HPDE6-E6E7 (cell line): ENCODE measurements at regions not wholly inside any gene's neighbourhood (a gene's known extent, or its start where the extent isn't known, plus 50 kb on each side); places are given as distances from the start of the nearest gene placed in this dataset.
"Not testable (repeated sequence)": the region's sequence is repeated elsewhere in the genome, so short reads cannot be mapped to it uniquely, and the experiment has no call there.

Experiments
- DNase-seq: peaks from one replicate; pipeline ENCODE4 v3.0.0; 2011; ENCODE audit warnings: missing footprints; ENCODE audit errors: extremely low spot score

DNA sequence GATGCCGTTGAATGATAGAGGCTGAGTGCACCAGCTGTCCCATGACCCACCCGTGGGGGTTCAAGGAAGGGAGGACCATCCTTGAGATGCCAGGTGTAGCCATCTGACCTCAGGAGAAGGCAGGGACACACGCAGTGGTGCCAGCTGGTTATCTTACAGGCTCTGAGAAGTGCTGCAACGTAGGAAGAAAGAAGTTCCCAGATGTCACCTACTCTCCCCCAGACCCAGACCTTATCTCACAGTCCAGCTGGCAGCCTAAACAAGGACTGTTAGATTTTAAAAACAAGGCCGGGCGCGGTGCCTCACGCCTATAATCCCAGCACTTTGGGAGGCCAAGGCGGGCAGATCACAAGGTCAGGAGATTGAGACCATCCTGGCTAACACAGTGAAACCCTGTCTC is 1307.6 kb downstream of the TBC1D22A start:
- no peak for DNase-seq

DNA sequence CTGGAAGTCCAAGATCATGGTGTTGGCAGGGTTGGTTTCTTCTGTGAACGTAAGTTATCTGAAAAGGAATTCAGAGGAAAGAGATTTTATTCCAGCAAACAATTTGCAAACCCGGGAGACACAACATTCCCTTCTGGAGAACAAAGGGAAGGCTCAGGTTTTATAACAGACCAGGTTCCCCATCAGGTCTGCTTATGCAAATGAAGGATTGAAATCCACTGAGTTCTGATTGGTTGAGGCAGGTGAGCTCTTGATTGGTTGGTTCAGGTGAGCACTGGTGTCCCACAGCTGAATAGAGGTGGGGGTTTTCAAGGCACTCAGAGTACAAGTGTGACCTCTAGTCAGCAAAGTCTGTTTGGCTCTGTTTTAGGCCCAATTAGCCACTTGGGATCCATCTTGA is 1306.8 kb downstream of the TBC1D22A start:
- DNase-seq: no peak

DNA sequence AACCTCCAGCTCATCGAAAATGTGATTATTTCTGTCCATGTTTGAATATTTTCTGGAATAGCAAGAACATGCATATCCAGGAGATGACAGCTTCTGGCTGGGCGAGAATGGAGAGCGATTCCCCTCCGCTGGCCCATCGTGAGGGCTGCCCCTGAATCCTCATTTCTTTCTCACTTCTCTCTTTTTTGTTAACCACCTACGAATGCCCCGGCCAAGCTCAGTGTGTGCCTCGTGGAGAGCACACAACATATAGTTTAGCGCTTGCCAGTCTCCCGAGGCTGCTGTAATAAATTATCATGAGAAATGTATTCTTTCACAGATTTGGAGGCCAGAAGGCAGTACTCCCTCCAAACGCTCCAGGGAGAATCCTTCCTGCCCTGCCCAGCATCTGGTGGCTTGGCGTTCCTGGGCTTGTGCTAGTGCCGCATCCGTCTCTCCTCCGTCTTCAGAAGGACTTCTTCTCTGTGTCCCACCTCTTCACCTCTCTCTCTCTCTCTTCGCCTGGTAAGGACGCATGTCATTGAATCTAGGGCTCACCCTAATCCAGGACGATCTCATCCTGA is 1306.0 kb downstream of the TBC1D22A start:
- DNase-seq: no peak

DNA sequence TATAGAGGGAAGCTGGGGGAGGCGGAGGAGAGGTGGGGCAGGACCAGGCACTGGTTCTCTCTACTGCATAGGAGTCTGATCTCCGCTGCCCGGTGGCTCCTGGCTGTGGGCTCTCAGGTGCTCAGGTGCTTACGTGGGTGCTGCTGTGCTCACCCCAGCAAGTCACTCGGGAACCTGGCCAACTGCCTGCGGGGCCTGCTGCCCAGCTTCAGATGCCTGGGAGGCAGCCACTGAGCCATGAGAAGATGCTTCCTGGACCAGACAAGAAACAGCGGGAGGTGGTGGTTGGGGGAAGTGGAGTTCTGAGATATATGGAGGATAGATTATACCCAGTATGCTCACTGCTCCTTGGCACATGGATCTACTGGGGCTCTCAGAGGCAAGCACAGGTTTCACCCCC is 1303.4 kb downstream of the TBC1D22A start:
- DNase-seq: no peak

DNA sequence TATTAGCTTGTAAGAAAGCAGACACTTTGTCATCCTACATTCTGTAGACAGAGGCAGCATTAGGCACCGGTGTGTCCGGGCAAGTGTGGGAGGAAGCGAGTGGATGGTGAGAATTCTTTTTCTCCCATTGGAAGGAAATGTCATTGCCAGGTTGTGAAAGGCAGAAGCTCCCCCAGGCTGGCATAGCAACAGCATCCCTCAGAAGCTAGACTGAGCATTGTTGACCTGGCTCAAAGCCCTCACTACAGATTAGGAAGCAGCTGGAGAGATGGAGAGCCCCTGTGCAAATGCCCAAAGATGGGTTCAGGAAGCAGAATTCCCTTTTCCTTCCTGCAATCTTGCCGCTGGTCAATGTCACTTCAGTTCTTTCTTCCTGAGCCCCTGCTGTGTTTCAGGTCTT is 1299.3 kb downstream of the TBC1D22A start:
- DNase-seq: no peak

DNA sequence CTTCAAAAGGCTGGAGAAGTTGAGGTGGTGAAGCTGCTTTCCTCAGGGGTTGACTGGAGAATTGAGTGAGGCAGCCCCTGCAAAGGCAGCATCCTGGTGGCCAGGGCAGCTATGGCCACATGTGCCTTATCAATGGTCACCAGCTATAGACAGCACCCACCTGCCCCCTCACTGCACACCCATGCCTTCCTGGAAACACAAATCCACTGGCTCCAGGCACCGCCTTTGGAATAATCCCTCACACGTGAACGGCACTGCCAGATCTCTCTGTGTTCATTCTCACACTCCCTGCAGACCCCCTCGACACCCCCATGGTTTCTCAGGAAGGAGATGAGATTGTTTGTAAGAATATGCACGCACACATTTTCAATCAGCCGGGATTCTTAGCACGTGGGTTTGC is 1297.8 kb downstream of the TBC1D22A start:
- DNase-seq: no peak

DNA sequence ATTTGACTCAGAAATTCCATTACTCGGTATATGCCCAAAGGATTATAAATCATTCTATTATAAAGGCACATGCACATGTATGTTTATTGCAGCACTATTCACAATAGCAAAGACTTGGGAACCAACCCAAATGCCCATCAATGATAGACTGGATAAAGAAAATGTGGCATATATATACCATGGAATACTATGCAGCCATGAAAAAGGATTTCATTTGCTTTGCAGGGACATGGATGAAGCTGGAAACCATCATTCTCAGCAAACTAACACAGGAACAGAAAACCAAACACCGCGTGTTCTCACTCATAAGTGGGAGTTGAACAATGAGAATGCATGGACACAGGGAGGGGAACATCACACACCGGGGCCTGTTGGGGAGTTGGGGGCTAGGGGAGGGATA is 1297.1 kb downstream of the TBC1D22A start:
- not testable (repeated sequence) for DNase-seq

DNA sequence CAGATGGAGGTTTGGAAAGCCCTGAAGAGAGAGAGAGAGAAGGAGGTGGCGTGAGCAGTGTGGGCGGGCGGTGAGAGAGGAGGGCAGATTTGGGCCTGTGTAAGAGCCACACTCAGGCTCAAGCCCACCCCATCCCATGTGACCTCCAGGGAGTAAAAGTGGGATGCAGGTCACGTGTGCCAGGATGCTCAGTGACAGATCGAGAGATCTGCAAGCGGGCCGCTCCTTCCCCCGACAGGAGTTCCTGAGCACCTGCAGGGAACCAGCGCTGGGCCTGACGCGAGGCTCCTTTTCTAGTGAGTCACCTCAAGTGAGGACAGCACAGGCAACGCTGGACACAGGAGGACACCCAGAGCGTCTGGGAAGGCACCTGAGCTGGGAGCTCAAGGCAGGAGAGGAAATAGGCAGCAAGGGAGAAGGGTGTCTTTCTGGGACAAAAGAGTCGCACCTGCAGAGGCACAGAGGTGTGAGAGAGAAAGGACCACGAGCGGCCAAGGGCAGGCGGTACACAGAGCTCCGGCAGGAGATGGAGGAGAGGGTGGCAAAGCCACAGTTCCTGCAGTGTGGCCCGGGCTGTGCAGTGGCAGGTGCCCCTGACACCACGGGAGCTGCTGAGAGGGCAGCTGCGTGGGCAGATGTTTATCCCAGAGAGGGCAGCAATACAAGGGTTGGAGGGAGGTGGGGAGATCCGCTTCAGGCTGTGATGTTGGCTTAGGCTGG is 1294.8 kb downstream of the TBC1D22A start:
- no peak for DNase-seq

DNA sequence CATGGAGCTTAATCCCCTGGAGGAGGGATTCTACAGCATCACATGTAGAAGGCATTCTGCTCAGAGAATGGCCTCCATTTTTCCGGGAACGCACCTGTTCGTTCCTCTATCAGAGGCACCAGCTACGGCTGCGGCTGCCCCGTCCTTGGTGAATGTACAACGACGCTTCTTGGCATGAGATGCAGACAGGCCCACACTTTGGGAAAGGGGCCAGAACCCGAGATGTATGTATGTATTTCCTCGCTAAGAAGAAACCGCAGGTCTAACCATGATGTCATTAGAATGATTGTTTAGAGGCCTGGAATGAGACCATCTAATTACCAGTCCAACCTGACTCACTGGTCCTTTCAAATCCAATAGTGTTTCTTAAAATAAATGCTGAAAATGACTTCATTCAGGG is 1293.4 kb downstream of the TBC1D22A start:
- DNase-seq: no peak

DNA sequence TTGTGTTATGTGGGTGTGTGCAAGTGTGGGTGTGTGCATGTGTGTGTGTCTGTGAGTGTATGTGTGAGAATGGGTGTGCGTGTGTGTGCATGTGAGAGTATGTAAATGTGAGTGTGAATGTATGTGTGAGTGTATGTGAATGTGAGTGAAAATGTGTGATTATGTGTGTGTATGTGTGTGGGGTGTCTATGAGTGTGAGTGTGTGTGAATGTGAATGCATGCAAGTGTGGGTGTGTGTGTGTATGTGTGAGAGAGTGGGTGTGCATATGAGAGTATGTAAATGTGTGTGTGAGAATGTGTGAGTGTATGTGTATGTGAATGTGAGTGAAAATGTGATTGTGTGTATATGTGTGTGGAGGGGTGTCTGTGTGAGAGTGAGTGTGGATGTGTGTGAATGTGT is 1292.7 kb downstream of the TBC1D22A start:
- DNase-seq: no peak

DNA sequence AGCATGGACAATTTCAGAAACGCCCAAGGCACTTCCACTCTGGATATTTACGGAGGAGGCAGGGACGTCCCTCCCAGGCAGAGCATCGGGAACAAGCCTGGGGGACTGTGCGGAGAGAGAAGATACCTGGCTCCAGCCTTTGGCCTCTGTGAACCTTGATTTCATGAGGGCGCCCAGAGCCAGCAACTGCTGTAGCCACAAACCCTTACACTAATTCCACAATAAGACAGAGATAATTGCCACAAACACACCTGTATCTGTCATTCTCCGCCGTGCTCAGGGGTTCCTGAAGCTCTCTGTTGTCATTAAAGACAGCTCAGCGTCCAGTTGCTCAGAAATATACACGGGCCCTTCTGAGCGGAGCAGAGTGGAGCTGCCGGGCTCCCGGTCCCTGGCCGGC is 1292.1 kb downstream of the TBC1D22A start:
- no peak for DNase-seq

DNA sequence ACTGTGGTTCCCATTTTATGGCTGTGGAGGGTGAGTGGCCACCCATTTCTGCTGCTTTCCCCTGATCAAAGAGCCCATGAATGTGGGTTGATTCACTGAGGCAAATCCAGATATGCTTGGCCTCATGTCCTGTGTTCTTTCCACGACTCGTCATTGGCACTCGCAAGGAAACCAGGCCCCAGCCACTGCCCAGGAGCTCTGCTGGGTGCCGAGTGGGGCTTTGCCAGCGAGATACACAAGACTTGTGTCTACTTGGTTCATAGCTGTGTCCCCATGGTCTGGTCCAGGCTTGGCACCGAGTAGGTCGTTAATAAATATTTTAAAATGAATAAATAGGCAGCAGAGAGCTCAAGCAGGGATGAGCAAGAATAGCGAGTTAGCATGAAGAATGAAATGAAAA is 1291.5 kb downstream of the TBC1D22A start:
- no peak for DNase-seq

DNA sequence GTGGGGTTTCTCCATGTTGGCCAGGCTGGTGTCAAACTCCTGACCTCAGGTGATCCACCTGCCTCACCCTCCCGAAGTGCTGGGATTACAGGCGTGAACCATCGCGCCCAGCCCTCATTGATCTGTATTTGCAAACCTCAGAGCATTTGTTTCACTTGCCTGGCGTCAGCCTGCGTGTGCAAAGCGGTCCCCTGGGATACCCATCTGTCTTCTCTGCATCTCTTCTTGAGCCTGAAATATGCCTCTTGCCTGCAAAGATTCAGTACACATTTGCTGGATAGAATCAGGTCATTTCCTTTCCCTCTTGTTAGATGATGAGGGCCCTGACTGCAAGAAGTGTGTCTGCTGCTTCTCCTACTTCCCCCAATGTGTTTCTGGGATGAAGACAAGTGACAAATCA is 1291.0 kb downstream of the TBC1D22A start:
- DNase-seq: no peak

DNA sequence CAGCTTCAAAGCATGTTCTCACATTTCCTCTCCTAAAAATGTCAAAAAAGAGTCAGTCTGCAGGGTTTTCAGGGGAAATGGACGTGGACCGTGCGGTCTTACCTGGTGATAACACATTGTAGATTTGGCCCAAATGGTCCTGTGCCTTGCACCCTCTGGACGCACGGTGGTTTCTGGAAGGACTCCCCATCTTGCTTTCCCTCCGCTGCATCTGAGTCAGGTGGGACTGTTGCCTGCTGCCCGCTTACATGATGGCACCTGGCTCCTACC is 1290.1 kb downstream of the TBC1D22A start:
- no peak for DNase-seq

DNA sequence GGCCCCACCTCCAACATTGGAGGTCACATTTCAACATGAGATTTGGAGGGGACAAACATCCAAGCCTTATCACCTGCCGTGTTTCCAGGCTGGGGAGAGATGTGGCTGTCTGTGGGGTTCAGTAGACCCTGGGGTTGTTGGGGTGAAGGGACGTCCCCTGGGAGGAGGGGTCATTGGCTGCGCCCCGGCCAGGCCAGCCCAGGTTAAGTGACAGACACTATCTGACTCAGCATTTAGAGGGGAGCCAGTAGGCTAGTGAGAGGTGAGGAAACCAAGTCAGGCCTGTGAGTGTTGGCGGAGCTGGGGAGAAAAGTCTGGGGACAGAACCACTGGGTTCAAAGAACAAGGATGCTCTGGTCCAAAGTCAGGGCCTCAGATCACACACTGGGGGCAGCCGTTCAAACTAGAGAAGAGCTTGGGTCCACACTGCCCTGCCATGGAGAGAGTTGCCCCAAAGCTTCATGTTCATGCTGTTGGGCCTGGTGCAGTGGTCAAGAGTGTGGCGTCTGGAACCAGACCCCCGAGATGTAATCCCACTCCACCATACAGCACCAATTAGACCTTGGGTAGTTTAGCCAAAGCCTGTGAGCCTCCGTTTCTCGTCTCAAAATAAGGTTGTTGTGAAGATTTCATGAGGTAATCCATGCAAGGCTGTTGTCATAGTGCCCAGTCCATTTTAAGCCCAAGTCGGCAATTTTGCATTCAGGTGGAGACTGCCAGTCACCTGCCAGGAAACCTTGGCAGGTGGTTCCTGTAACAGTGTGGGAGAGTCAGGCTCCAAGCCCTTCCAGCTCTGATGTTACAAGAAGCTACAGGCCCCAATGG is 1289.6 kb downstream of the TBC1D22A start:
- no peak for DNase-seq

DNA sequence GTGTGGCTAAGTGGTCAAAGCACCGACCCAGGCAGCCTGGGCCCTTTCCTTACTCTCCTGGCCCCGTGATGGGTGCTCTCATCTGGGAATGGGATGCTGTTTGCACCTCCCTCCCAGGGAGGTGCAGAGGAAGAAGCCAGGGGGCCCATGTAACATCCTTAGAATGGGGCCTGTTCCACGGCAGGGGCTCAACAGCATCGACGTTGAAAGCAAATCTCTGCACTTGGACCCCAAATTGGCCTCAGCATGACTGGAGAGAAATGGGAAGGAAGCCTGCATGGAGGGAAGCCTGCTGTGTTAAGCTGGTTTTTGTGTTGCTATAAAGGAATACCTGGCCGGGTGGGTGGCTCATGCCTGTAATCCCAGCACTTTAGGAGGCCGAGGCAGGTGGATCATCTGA is 1288.4 kb downstream of the TBC1D22A start:
- no peak for DNase-seq

DNA sequence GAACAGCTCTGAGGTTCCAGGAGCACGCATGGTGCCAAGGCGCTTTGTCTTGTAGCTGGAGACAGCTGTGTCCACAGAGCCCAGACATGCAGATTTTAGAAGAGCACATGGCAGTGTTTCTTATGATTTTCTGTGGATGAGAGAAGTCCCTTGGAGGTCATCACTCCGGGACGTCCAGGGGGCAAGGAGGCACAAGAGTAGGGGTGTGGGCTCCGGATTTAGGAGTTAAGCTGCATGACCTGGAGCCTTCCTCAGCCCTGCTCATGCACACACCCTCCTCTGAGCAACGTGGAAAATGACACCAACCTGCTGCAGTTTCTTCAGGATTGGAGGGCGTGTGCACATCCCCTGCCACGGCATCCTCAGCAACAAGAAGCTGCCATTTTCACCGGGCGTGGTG is 1286.7 kb downstream of the TBC1D22A start:
- no peak for DNase-seq

DNA sequence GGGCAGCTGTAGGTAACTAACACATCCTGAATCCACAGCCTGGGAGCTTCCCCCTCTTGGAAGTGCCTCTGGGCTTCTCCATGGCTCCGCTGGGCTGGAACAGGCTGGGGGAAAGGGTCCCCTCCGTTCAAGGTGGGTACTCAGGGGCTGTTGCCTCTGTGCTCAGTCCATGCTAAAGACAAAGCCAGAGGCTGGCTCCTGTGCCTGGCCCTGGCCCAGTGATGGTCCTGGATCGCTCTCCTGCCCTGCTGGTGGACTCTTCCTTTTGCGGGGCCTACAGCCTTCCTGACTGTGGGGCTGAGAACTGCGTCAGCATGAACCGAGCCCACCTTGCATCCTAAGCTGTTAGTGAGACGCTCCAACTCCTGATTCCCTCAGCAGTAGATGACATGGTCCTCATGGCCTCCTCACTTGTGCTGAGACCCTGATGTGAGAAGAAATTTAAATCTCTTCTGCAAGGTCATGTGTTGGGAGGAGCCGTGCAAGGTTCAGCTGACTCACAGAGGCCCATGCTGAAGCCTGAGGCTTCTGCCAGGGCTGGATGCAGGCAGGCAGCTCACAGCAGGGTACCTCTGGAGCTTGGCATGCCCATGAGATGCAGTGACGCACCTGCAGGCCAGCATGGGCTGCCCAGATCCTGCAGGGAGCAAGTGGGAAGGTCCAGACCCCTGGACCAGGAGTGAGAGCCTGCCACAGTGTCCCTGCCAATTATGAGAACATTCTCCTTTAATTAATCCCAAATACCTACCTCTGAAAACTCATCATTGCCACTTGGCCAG is 1285.5 kb downstream of the TBC1D22A start:
- no peak for DNase-seq

DNA sequence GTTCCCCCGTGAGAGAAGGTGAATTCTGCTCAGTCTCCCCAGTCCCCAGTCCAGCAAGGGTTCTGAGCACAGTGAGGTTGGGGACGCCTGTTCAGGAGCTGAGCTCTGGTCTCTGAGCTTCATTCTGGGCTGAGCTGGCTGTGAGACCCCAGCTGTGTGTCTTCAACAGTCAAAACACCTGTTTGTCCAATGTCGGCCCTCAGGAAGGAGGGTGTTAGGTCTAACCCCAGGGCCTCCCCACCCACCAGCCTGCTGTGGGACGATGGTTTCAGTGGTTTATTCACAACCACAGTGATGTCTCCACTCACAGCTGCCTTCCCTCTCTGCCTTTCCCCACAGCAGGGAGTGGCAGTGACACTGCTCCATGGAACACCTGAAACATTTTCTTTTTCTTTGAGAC is 1282.9 kb downstream of the TBC1D22A start:
- DNase-seq: no peak

DNA sequence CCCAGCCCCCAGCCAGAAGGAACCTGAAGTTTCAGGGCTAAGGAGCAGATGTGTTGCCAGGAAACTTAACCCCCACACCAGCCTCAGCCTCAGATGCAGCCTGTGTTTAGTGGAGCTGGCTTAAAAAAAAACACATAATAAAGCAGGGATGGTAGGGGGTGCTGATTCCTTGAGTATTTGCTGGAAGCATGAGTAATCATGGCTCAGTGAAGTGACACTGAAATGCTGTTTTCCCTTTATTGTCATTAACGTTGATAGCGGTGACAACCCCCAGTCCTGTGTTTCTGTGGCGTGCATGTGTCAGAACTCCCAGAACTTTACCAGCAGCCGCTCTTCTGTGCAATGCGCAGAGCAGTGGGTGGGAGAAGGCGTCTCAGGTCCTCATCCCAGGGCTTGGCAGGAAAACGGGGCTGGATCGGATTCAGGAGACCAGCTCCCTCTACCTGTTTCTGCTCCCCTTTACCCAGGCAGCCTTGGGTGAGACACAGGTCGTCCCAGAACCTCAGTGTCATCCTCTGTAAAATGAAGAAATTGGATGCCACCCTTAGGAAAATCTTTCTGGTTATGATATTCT is 1282.1 kb downstream of the TBC1D22A start:
- DNase-seq: no peak

DNA sequence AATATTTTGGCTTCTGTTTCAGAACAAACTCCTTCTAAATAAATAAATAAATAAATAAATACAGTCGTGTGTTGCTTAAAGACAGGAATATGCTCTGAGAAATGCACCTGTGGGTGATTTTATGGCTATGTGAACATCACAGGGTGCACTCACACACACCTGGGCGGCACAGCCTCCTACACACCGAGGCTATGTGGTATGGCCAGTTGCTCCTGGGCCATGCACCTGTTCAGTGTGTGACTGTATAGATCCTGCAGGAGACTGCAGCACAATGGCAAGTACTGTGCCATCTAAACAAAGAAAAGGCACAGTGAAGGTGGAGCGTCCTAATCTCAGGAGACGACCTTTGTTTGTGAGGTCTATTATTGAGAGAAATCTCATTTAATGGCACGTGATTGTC is 1281.1 kb downstream of the TBC1D22A start:
- DNase-seq: no peak
